Left lung (tissue), 4 donors: ENCODE measurements at regions not wholly inside any gene's neighbourhood (a gene's known extent, or its start where the extent isn't known, plus 50 kb on each side); places are given as distances from the start of the nearest gene placed in this dataset.

Experiments used
- ATAC-seq: fragments of 200-7000 bp; cut with Tn5 transposase; one replicate; pipeline ENCODE4 v1.9.1; 2020; ENCODE audit warnings: moderate library complexity
- DNase-seq, 4 donors: peaks; one replicate each; pipeline ENCODE4 v3.0.0-alpha.2; 2013 to 2020
- H3K27ac ChIP-seq, 2 donors: fragments of 200-600 bp; sonication (generic) in 1 of 2; one replicate each; pipeline versions ENCODE4 v1.5.0 to v1.8.0; 2020 to 2021
- H3K27me3 ChIP-seq, 2 donors: fragments of 200-600 bp; sonication (generic) in 1 of 2; one replicate each; pipeline versions ENCODE4 v1.5.0 to v1.8.0; 2020 to 2021
- H3K36me3 ChIP-seq, 2 donors: fragments of 200-600 bp; sonication (generic) in 1 of 2; one replicate each; pipeline versions ENCODE4 v1.5.0 to v1.8.0; 2020 to 2021
- H3K4me1 ChIP-seq, 2 donors: fragments of 200-600 bp; one replicate each; pipeline ENCODE4 v1.8.0; 2021
- H3K4me3 ChIP-seq, 2 donors: fragments of 200-600 bp; sonication (generic) in 1 of 2; one replicate each; pipeline versions ENCODE4 v1.5.0 to v1.8.0; 2020 to 2021; ENCODE audit warnings: mild to moderate bottlenecking in 1 of 2
- H3K9me3 ChIP-seq, 2 donors: fragments of 200-600 bp; sonication (generic) in 1 of 2; one replicate each; pipeline versions ENCODE4 v1.5.0 to v1.8.0; 2020 to 2021
- CTCF ChIP-seq, 2 donors: fragments of 200-600 bp; sonication (generic) in 1 of 2; IDR thresholded peaks; one replicate each; pipeline versions ENCODE4 v1.5.0 to v1.8.0; 2021; ENCODE audit warnings: antibody characterized with exemption in 2 of 2
- intact Hi-C, 2 donors: fragments of 100-400 bp; cut with DNase I; formaldehyde crosslinking; loops; one replicate each; pipeline versions ENCODE4 v1.11.2 to v1.14.2; 2022
- donor health status: DM: no; HTN: yes; CAD: no.
- donor health status: DM: no; HTN: no; CAD: no.

GRCh38 chr2:8099267-8099582, 582.6 kb upstream of the ID2 start:
- no peak for TF ChIP-seq CTCF (IDR thresholded peaks at IDR 0.05)
- no peak for ATAC-seq
- Histone ChIP-seq H3K4me3 (no peak overlapping the region), H3K27me3 (no peaks in the 10 kb centered on the region), H3K27ac (no peak overlapping the region), H3K36me3 (no peaks in the 10 kb centered on the region), H3K4me1 (no peaks in the 10 kb centered on the region), H3K9me3 (no peaks in the 10 kb centered on the region)
- DNase-seq: no peak
- intact Hi-C loops: no loop called here

- Histone ChIP-seq H3K9me3 (no peaks in the 10 kb centered on the region), H3K27me3 (no peaks in the 10 kb centered on the region), H3K27ac (no peak overlapping the region), H3K4me1 (no peaks in the 10 kb centered on the region), H3K36me3 (no peaks in the 10 kb centered on the region), H3K4me3 (no peak overlapping the region)
- intact Hi-C loops: no loop called here
- no peak for TF ChIP-seq CTCF (IDR thresholded peaks at IDR 0.05)
- no peak for ATAC-seq
- DNase-seq: no peak
These were observed 580.1 kb upstream of the ID2 start for GRCh38 chr2:8101614-8102277.

GRCh38 chr2:8102470-8102869, 579.4 kb upstream of the ID2 start:
- peaks cover 0 to 1% of the 10 kb centered on the region in 2 donors for H3K4me1 ChIP-seq
- no peak overlapping the region for H3K4me3 ChIP-seq
- ATAC-seq: no peak
- no peaks in the 10 kb centered on the region for H3K9me3 ChIP-seq
- intact Hi-C loops: no loop called here
- DNase-seq: no peak
- no peaks in the 10 kb centered on the region for H3K36me3 ChIP-seq
- no peaks in the 10 kb centered on the region for H3K27me3 ChIP-seq
- H3K27ac ChIP-seq: no peak overlapping the region
- no peak for TF ChIP-seq CTCF (IDR thresholded peaks at IDR 0.05)

GRCh38 chr2:8103085-8103708, 578.7 kb upstream of the ID2 start:
- intact Hi-C loops: no loop called here

GRCh38 chr2:8107150-8107549, 574.7 kb upstream of the ID2 start:
- Histone ChIP-seq H3K27me3 (no peaks in the 10 kb centered on the region), H3K27ac (no peak overlapping the region), H3K36me3 (no peaks in the 10 kb centered on the region), H3K4me1 (peaks cover 0 to 6% of the 10 kb centered on the region in 2 donors), H3K9me3 (no peaks in the 10 kb centered on the region), H3K4me3 (no peak overlapping the region)
- DNase-seq (no peak), ATAC-seq (no peak)
- intact Hi-C loops: no loop called here
- no peak for TF ChIP-seq CTCF (IDR thresholded peaks at IDR 0.05)

More at GRCh38 chr2:8103085-8103708, 578.7 kb upstream of the ID2 start:
- Histone ChIP-seq H3K27me3 (no peaks in the 10 kb centered on the region), H3K9me3 (no peaks in the 10 kb centered on the region), H3K4me1 (peaks cover 0 to 6% of the 10 kb centered on the region in 2 donors), H3K4me3 (no peak overlapping the region), H3K27ac (no peak overlapping the region), H3K36me3 (no peaks in the 10 kb centered on the region)
- ATAC-seq: no peak
- peak in 1 of 4 donors; percentile 36 for DNase-seq
- TF ChIP-seq CTCF (IDR thresholded peaks at IDR 0.05): no peak
